GM19372 (cell line): ENCODE measurements at regions not wholly inside any gene's neighbourhood (a gene's known extent, or its start where the extent isn't known, plus 50 kb on each side); places are given as distances from the start of the nearest gene placed in this dataset.

Experiments
- ATAC-seq: cut with Tn5 transposase; IDR thresholded peaks from one replicate; pipeline ENCODE4 v1.9.1; 2021; ENCODE audit warnings: mild to moderate bottlenecking, low read depth, moderate library complexity; ENCODE audit not compliant: unreplicated experiment

GRCh38 chr13:79767126-79767525 lies 286.2 kb downstream of the NDFIP2 start:
- no peak for ATAC-seq

- no peak for ATAC-seq
Observed at GRCh38 chr13:79765331-79765730, 284.4 kb downstream of the NDFIP2 start.

- no peak for ATAC-seq
Observed at GRCh38 chr13:79749984-79750551, 269.1 kb downstream of the NDFIP2 start.

GRCh38 chr13:79749566-79749965 lies 268.6 kb downstream of the NDFIP2 start:
- ATAC-seq, result no peak

- no peak for ATAC-seq
Observed at GRCh38 chr13:79745081-79745480, 264.1 kb downstream of the NDFIP2 start.

GRCh38 chr13:79742923-79743322 lies 262.0 kb downstream of the NDFIP2 start:
- ATAC-seq, result no peak

- ATAC-seq, result no peak
Observed at GRCh38 chr13:79740991-79741390, 260.0 kb downstream of the NDFIP2 start.

GRCh38 chr13:79736356-79736755 lies 255.4 kb downstream of the NDFIP2 start:
- ATAC-seq, result no peak

GRCh38 chr13:79735228-79735627 lies 254.3 kb downstream of the NDFIP2 start:
- ATAC-seq, result no peak

GRCh38 chr13:79727086-79727485 lies 246.1 kb downstream of the NDFIP2 start:
- no peak for ATAC-seq

GRCh38 chr13:79725841-79726240 lies 244.9 kb downstream of the NDFIP2 start:
- no peak for ATAC-seq

GRCh38 chr13:79724348-79725103 lies 243.6 kb downstream of the NDFIP2 start:
- no peak for ATAC-seq

- ATAC-seq, result no peak
Observed at GRCh38 chr13:79723519-79724024, 242.6 kb downstream of the NDFIP2 start.

- no peak for ATAC-seq
Observed at GRCh38 chr13:79722885-79723445, 242.0 kb downstream of the NDFIP2 start.

GRCh38 chr13:79716191-79716590 lies 235.2 kb downstream of the NDFIP2 start:
- ATAC-seq, result no peak

- no peak for ATAC-seq
Observed at GRCh38 chr13:79711631-79712030, 230.7 kb downstream of the NDFIP2 start.

- ATAC-seq, result no peak
Observed at GRCh38 chr13:79710376-79710775, 229.4 kb downstream of the NDFIP2 start.

- ATAC-seq, result no peak
Observed at GRCh38 chr13:79709471-79709870, 228.5 kb downstream of the NDFIP2 start.

- ATAC-seq, result peak; percentile 80
Observed at GRCh38 chr13:79703772-79704171, 222.8 kb downstream of the NDFIP2 start.

GRCh38 chr13:79695754-79696153 lies 214.8 kb downstream of the NDFIP2 start:
- no peak for ATAC-seq

GRCh38 chr13:79692846-79693245 lies 211.9 kb downstream of the NDFIP2 start:
- no peak for ATAC-seq

- no peak for ATAC-seq
Observed at GRCh38 chr13:79691826-79692225, 210.9 kb downstream of the NDFIP2 start.
